GM21526 (cell line): ENCODE measurements at regions not wholly inside any gene's neighbourhood (a gene's known extent, or its start where the extent isn't known, plus 50 kb on each side); places are given as distances from the start of the nearest gene placed in this dataset.

Source experiments
- ATAC-seq: cut with Tn5 transposase; IDR thresholded peaks from one replicate; pipeline ENCODE4 v1.9.1; 2021; ENCODE audit warnings: moderate library complexity; ENCODE audit not compliant: unreplicated experiment, low FRiP score

DNA sequence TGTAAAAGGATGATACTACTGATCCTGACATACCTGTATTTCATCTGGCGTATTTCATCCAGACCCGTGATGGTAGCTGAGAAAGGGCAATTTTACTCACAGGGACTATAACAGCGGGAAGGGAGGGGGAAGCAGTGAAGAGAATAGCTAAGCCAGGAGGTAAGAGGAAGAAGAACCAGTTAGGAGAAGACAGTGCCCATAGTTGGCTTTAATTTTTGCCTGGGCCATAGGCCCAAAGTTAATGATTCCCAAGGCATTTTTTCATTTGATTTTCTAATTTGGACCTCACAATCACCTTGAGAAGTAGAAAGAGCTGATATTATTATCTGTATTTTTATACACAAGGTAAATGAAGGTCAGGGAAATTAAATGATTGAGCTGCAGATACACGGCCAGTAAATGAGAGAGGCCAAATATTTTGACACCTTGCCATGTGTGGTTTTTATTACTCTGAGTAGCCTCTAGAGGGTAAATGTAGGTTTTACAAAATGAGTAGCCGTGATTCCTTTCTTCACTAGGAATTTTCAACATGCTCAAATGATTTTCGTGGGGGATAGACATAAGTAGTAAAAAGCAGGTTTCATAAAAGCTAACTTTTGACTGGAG lies 382.2 kb downstream of the FUT8 start:
- no peak for ATAC-seq

GRCh38 chr14:65798216-65798615 lies 385.7 kb downstream of the FUT8 start:
- no peak for ATAC-seq

DNA sequence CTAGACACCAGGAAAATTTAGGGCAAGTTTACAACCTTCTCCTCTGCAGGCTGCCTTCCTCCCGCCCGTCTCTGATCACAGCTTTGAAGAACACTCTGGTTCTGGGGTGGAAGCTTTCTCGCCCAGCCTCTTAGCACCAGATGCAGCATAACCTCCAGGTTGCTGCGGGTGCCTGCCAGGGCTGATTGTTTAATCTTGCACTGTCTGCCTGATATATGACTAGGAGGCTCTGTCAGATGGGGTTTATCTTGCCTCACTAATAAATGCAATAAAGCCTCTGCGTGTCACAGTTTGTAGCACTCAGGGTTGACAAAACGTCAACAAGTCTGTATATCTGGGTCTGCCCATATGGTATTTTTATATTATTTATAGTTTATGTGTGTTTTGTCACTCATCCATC lies 388.2 kb downstream of the FUT8 start:
- no peak for ATAC-seq

DNA sequence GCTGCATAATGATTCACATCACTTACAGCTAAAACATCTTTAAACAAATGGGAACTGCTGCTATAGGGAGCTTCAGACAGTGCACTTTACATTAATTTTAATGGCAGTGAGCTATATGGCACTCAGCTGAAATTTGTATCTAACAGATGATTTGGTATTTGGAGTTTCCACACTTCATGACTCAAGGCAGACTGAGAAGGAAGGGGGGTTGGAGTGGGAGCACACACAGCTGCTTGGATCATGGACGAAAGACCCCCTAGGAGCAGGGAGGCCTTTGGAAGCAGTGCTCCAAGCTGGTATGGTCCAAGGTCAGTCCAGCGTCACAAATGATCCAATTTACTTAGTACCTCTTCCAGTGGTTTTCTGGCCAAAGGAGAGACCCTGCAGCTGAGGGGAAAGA lies 389.7 kb downstream of the FUT8 start:
- ATAC-seq: no peak

DNA sequence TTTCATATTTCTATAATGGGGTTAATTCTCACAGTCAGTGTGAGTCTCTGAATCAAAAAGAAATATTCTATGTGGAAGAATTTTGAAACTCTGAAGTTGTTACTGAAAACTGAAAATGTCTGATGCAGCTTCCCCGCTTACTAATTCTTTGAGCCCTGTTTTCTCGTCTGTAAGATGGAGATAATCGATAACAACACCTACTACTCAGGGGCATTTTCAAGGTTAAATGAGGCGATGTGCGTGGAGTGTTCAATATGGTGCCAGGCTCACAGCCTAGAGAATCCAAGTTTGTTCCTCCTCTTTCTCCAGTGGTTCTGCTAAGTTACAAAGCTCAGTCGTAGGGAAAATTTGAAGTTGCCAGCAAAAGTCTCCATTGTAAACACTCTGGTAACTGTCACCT lies 391.4 kb downstream of the FUT8 start:
- no peak for ATAC-seq

DNA sequence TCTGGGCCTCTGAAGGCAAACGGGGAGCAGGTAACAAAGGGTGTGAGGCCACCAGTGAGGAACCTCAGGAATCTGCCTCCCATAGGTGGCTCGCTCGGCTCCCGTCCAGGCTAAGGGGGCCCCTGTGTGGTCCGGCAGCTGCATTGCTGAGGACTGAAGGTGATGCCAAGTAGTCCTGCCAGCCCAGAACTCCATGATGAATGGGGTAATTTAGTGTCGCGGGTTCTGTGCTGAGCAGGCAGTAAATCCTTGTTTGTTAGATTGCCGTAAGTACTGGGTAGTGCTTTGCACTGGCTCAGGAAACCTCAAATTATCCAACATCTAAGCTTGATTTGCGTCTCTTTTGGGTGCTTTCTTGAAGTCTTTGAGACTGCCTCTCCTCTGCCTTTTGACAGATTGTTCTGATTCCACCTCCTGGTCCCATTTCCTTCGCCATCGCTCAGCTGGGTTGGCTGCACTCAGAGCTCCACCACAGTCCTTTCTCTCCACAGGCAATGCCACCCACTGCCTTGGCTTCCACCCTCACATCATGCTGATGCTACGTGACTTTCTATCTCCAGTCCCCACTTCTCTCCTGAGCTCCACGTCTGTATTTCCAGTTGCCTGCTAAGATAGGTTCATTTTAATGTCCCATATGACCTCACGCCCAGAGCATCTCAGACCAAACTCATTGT lies 392.0 kb downstream of the FUT8 start:
- ATAC-seq: no peak

GRCh38 chr14:65805113-65805473 lies 392.6 kb downstream of the FUT8 start:
- ATAC-seq: no peak

DNA sequence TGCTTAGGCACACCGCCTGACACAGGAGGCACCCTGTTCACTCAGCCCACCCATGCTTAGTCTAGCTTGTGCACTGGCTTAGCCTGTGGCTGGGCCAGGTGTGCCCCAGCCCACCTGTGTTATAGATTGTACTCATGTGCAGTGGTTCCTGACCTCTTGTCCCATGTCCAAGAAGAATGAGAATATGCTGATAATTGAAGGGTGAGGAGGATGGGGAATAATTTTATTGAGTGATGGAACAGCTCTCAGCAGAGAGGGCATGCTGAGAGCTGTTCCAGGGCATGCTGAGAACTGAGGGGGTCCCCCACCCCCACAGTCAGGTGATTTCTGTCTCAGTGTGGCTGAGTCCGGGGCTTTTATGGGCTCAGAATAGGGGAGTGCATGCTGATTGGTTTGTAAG lies 395.9 kb downstream of the FUT8 start:
- ATAC-seq: no peak

GRCh38 chr14:65810322-65810721 lies 397.8 kb downstream of the FUT8 start:
- no peak for ATAC-seq

DNA sequence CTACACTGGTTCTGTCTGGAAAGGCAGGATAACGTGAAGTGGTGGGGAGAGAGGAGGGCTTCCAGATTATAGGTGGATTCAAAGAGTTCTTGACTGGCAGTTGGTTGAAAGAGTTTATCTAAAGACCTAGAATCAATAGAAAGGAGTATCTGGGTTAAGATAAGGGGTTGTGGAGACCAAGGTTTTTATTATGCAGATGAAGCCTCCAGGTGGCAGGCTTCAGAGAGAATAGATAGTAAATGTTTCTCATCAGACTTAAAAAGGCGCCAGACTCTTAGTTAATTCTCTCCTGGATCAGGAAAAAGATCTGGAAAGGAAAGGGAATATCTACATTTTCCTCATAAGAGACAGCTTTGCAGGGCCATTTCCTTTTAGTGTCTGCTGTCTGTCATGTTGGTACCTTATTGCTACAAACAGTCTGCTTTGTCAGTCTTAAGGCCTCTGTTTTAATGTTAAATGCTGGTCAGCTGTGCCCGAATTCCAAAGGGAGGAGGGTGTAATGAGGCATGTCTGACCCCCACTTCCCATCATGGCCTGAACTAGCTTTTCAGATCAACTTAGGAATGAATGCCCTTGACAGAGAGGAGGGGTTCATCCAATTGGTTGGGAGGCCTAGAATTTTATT lies 401.3 kb downstream of the FUT8 start:
- ATAC-seq: no peak

GRCh38 chr14:65815127-65815526 lies 402.6 kb downstream of the FUT8 start:
- no peak for ATAC-seq

DNA sequence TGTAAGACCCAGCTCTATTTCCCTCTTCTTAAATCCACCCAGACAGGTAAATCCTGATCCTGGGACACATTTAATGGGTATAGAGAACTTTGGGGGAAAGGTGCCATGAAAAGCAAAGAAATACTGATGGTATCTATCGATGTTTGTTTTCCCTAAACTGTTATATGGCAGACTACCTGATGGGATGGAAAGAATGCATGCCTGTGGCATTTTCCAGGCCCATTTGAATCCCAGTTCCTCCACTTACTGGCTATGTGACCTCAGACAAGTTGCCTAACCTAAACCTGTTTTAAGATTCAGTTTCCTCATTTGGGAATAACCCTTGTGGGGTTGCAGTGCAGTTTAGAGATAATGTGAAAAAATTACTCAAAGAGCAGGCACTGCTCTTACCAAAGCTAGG lies 404.5 kb downstream of the FUT8 start:
- no peak for ATAC-seq

GRCh38 chr14:65819569-65819968 lies 407.0 kb downstream of the FUT8 start:
- no peak for ATAC-seq

DNA sequence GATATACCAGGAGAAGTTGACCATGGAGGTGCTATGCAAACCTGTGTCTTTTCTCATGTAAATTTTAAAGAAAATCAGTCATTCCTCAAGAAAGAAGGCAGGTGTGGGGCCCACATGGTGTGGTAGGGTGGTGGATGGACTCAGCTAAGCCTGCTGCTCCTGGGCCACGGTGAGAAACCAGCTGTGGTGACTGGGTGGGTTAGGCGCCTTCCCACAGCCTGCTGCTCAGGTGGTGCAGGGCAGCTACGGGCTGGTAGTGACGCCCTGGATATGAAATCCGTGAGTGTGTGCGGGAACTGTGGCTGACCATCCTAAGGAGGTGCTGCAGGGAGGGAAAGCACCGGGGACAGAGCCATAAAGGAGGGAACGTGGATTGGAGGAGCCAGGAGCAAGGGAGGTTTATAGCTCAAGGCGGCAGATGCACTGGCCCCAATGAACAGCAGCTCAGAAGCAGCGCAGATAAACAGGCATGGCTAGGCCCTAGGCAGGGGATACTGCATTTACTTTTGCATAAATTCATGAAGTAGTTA lies 408.8 kb downstream of the FUT8 start:
- ATAC-seq: no peak

DNA sequence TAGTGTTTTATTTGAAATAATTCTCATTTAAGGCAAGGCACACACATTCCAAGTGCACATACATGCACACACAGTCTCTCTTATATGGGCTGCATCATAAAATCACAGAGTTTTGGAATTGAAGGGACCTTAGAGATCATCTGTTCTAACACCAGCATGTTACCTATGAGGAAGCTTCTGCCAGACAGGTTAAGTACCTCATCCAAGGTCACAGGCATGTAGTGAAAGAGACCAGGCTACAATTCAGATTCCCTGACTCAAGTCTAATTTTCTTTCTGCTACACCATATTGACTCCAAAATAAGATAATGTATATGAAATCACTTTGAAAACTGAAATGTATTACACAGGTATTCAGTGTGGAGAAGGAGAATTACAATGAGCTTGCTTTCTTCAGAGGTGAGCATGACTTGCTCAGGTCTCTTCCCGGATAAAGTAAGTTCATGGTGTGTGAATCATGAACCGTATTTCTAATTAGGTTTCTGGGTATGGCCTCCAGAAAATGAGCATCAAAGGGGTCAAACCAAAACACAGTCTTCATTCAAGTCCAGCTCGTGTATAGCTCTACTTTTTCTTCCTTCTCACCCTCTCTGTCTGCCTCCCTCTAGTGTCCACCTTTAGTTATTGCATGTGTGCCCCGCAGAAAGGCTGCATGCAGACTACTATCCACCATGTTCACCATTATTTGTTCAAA lies 411.9 kb downstream of the FUT8 start:
- no peak for ATAC-seq

GRCh38 chr14:65824978-65825299 lies 412.4 kb downstream of the FUT8 start:
- ATAC-seq: no peak

DNA sequence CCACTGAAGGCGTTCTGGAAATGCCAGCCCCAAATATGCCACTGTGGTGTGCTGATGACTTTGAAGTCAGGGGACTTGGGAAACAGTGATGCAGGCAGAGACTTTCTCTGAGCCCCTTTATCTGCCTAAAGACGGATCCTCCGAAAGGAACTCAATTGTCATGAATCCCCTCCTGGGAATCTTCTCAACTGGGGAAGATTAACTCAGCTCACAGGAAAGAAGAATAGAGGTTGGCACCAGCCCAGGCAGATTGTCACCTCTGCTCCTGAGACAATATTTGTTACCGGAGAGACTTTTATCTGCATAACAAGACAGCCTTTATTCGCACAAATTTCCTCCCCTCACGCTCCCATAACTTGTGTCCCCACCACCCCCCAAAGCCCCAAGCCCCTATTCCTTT lies 414.4 kb downstream of the FUT8 start:
- no peak for ATAC-seq

DNA sequence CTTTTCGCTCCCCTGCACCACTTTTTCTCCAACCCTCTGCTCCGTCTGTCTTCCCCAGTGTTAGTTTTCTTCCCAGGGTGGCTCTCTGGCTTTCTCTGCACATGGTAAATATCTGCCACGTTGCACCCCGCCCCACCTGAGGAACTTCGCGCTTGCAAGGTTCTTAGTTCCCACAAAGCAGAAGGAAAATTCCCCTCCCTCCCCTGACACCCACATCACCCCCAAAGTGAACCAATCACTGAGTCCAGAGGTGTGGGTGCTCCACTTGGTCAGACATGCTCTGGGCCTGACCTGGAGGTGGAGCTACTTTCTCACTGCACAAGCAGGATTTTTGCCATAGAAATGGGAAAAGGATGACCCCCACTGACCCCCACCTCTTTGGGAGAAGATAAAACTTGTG lies 415.0 kb downstream of the FUT8 start:
- no peak for ATAC-seq

GRCh38 chr14:65828396-65828795 lies 415.9 kb downstream of the FUT8 start:
- ATAC-seq: no peak

DNA sequence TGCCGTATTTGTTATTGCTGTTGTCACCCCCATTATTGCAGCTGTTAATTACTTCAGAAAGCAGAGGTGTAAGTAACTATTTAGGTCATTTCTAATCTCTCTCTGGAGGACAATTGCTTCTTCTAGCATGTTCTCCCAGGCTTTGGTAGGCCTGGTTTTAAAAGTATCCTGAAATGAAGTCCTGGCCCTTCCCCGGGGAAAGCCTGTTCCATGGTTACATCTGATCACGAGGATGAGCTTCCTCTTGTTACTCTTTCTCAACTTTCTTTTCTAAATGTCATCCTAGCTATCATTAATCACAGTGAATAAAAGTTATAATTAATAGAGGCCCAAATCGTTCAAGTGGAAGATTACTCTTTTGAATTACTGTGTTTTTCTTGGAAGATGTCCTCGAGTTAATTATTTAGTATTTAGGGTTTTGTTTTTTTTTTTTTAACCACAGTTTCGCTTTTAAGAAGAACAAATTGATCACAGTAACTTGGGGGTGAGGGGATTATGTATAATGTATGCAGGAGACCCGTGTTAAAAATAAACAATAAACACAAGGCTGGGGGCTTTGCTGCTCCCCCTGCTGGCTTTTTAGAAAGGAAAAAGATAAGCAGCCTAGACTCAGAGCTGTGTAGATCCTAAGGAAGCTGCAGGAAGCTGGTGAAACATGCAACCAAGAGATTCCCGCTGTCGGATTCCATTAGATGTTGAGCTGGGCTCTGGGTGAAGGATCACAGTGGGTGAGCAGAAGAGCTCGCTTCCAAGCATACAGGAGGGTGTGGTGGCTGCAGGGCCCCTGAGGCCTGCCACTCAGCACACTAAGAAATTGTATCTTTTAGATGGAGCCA lies 420.1 kb downstream of the FUT8 start:
- ATAC-seq: no peak
